SHP77 treated with DMSO at 0.1 percent for 48 hours (cell line): ENCODE measurements at regions not wholly inside any gene's neighbourhood (a gene's known extent, or its start where the extent isn't known, plus 50 kb on each side); places are given as distances from the start of the nearest gene placed in this dataset.
"Not testable (repeated sequence)": the region's sequence is repeated elsewhere in the genome, so short reads cannot be mapped to it uniquely, and the experiment has no call there.

Experiments used
- DNase-seq: peaks from one replicate; lab custom pipeline; 2025; lab: John Stamatoyannopoulos, UW

- DNase-seq, result no peak
Observed at GRCh38 chr11:122202161-122202950, 86.3 kb upstream of the BLID start.

- no peak for DNase-seq
Observed at GRCh38 chr11:122201106-122201505, 85.1 kb upstream of the BLID start.

GRCh38 chr11:122199661-122200060 lies 83.6 kb upstream of the BLID start:
- DNase-seq, result no peak

- no peak for DNase-seq
Observed at GRCh38 chr11:122198291-122198983, 82.4 kb upstream of the BLID start.

GRCh38 chr11:122197066-122197987 lies 81.3 kb upstream of the BLID start:
- DNase-seq, result no peak

- DNase-seq, result no peak
Observed at GRCh38 chr11:122195790-122196189, 79.8 kb upstream of the BLID start.

GRCh38 chr11:122193881-122194480 lies 78.0 kb upstream of the BLID start:
- DNase-seq, result not testable (repeated sequence)

GRCh38 chr11:122193457-122193856 lies 77.4 kb upstream of the BLID start:
- no peak for DNase-seq

GRCh38 chr11:122192634-122193255 lies 76.7 kb upstream of the BLID start:
- DNase-seq, result no peak

- no peak for DNase-seq
Observed at GRCh38 chr11:122190768-122191167, 74.8 kb upstream of the BLID start.

GRCh38 chr11:122189229-122189628 lies 73.2 kb upstream of the BLID start:
- DNase-seq, result no peak

GRCh38 chr11:122187373-122188165 lies 71.6 kb upstream of the BLID start:
- DNase-seq, result no peak

- DNase-seq, result no peak
Observed at GRCh38 chr11:122186439-122187080, 70.5 kb upstream of the BLID start.

- DNase-seq, result no peak
Observed at GRCh38 chr11:122183933-122184332, 67.9 kb upstream of the BLID start.

- DNase-seq, result no peak
Observed at GRCh38 chr11:122181893-122182292, 65.9 kb upstream of the BLID start.

- DNase-seq, result no peak
Observed at GRCh38 chr11:122181372-122181771, 65.4 kb upstream of the BLID start.

- DNase-seq, result no peak
Observed at GRCh38 chr11:122179961-122180834, 64.2 kb upstream of the BLID start.

- DNase-seq, result no peak
Observed at GRCh38 chr11:122178795-122179194, 62.8 kb upstream of the BLID start.

GRCh38 chr11:122177238-122177637 lies 61.2 kb upstream of the BLID start:
- DNase-seq, result no peak
